GOT3 (cell line): ENCODE measurements at regions not wholly inside any gene's neighbourhood (a gene's known extent, or its start where the extent isn't known, plus 50 kb on each side); places are given as distances from the start of the nearest gene placed in this dataset.
"Not testable (repeated sequence)": the region's sequence is repeated elsewhere in the genome, so short reads cannot be mapped to it uniquely, and the experiment has no call there.

Experiments used
- DNase-seq: peaks from one replicate; lab custom pipeline; 2025; ENCODE audit warnings: mixed read lengths; lab: John Stamatoyannopoulos, UW

DNA sequence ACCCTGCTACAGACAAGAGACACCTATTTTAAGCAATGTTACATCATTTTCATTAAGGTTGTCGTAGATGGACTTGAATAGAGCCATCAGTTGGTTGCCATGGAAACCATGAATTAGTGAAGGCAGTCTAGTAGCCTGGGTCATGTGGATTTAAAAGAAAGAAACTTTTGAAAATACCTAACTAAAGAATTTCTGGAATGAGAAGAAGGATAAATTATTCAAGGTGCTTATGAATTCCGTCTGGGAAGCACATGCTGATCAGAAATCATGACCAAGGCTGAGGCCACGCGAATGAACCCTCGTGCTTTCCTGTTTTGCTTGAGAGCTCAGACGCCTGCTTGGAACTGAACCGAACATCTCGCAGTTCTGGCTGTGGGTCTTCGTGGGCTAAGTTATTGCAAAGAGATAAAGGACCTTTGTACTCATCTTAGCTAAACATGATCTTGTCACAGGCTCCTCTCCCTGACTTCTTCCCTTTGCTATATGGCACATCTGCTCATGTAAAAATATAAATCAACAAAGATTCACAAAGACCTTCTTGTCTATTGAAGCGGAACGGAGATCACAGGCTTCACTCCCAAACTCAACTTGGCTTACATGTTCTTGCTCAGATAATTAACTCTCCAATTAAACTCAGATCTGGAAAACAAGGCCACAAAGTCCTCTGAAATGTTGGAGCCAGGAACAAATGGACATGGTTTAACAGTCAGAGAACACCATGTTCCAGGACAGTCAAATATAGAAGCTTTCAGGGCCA, 140.2 kb downstream of the NUFIP1 start:
- DNase-seq, result no peak

DNA sequence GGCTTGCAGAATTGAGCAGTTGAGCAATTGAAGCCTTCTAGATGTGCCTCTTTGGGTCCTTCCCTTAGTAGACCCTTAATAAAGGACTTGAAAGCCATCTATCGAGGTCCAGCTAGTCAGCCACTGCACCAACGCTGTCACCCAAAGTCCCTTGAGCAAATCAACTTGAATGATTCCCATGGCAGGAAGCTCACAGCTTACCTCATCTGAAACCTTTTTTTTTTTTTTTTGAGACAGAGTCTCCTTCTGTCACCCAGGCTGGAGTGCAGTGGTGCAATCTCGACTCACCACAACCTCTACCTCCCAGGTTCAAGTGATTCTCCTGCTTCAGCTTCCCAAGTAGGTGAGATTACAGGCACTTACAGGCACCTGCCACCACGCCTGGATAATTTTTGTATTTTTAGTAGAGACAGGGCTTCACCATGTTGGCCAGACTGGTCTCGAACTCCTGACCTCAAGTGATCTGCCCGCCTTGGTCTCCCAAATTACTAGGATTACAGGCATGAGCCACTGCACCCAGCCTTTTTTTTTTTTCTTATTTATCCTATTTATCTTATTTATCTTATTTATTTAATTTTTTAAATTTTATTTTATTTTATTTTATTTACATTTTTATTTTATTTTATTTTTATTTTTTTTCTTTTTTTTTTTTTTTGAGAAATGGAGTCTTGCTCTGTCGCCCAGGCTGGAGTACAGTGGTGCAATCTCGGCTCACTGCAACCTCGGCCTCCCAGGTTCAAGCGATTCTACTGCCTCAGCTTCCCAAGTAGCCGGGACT, 143.8 kb downstream of the NUFIP1 start:
- DNase-seq, result not testable (repeated sequence)

DNA sequence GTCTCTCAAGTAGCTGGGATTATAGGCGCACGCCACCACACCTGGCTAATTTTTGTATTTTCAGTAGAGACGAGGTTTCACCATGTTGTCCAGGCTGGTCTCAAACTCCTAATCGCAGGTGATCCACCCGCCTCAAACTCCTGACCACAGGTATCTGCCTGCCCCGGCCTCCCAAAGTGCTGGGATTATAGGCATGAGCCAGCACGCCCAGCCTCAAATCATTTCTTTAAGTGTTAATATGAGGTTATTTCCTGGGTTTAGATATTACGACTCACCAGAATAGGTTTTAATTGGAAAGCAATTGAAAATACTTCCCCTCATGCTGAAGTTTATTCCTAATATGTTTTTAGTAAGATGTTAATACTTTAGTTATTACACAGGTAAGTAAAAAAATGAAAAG, 144.5 kb downstream of the NUFIP1 start:
- no peak for DNase-seq

DNA sequence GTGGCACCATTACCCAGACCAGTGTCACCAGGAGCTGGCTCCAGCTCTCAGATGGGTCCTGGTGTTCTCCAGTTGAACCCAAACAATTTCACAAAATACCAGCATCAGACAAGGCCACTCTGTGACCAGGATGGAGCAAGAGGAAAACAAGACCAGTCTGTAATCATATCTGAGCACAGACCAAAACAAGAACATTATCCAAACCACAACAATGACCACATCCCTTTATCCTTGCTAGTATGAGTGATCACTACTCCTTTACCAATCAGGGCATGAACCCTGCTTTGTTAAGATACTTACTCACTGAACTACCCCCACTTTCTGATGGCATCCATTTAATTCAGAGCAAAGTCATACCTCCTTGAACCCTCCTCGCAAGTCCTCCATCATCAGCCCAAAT, 145.9 kb downstream of the NUFIP1 start:
- no peak for DNase-seq

DNA sequence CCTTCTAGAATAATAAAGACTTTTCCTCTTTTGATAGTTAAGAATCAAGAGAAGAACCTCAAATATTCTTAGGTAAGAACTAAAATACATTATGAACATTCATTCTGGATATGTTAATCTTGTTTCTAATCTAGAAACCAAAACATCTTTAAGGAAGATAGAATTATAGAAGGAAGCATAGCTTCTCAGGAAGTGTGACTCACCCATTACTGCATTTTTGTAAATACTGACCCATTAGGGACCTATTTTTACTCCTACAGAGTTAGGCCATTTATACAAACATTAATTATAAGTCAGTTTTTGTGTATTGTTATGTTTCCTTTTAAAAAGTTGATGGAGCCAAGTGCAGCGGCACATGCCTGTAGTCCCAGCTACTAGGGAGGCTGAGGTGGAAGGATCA, 147.1 kb downstream of the NUFIP1 start:
- no peak for DNase-seq

DNA sequence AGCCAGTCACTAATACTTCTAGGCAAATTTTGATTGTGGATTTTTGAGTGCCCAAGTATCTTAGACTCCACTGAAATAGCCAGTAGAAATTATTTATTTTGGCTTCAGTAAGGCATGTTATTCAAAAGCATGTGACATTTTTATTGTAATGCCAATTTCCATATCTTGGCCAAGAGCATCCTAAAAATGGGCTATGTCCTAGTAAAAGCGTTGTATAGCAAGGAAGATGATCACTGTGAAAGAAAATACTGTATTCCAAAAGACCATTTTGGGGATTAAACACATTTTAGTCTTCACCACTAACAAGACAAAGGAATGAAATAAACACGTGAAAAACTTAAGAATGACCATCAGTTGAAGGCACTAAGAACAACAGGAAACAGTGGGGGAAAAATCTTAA, 149.1 kb downstream of the NUFIP1 start:
- DNase-seq, result no peak

DNA sequence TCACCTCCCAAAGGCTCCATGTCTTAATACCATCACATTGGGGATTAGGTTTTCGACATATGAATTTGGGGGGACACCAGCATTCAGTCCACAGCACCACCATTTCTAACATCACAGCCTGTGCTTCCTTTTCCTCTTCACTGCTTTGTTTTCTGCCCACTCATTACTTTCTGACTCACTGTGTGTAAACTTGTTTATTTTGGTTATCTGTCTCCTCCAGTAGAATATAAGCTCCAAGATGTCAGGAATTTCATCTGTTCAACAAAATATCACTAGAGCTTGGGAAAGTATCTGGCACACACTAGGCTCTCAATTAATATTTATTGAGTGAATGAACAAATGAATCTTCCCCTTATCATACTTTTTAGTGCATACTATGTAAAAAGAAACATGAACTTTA, 152.0 kb downstream of the NUFIP1 start:
- DNase-seq, result no peak

DNA sequence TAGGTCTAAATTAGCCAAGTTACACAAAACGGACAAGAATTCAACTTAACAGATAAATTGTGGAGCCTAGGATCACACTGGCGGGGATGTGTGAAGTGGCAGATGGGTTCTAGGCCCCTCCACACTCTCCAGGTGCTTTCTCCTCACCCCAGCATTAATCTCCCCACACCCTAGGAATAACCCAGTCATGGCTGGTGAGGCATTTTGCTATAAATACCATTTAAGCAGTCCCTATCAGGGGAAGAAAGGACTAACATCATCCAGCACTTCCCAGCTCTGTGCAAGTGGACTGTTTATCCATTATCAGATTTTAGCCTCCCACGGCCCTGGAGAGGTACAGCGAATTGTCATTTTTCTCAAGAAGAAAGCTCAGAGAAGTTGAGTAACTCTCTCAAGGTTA, 154.9 kb downstream of the NUFIP1 start:
- no peak for DNase-seq

DNA sequence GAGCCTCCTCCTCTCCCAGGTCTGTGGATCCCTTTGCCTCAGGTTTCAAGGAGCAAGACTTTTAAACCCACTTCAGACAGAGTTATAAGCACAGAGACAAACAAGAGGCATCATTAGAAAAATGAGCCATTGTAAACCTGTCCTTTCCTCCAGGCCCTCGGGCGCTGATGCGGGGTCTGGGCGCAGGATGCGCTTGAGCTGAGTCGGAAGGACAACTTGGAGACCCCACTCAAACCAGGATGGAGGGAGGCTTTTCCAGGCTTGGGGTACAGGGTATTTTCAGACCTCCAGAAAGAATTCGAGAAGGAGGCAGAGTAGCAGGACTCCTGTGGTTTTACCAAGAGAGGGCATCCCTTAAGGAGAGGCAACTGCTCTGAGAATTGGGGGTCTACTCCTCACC, 155.6 kb downstream of the NUFIP1 start:
- DNase-seq, result no peak

DNA sequence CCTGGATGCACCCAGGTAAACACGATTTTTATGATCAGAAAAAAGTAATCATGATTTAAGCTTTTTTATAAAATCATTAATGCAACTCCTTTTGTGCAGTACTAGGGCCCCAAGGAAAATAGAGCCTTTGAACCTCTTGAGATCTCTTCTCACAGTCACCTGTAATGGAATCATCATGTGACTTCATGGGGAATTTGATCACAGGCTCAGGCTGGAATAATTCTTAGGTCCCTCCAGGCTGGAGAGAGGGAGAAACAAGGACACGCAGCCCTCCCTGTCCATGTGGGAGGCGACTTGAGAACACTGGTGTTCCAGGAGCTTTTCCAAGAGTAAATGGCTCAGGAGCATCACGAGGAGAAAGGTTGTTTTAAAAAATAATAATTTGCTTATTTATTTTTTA, 156.1 kb downstream of the NUFIP1 start:
- no peak for DNase-seq

DNA sequence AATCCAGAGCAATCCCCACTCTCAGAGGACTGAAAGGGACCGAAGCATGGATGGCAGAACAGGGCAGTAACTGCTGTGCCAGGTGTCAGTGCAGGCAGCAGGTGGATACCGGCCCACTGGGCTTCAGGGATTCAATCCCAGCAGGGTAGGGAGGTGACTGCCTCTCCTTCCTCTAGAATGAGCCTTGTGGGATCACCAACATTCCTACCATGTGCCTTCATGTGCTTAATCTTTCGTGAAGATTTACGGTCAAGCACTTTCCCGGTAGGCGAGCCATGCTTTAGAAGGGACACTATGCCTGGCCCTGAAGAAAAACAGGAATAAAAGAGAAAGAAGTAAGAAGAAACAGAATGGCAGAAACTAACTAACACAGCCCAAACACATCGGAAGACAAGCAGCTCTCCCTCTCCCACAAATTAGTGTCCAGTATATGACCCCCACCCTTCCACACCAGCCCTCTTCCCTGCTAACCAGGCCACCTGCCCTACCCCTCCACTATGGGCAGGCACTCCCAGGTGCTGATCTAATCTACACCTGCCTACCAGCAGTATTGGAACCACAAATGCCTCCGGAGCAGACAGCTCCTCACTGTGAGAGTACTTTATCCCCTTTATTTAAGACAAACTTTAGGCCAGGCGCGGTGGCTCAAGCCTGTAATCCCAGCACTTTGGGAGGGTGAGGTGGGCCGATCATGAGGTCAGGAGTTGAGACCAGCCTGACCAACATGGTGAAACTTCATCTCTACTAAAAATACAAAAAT, 162.5 kb downstream of the NUFIP1 start:
- DNase-seq, result no peak

DNA sequence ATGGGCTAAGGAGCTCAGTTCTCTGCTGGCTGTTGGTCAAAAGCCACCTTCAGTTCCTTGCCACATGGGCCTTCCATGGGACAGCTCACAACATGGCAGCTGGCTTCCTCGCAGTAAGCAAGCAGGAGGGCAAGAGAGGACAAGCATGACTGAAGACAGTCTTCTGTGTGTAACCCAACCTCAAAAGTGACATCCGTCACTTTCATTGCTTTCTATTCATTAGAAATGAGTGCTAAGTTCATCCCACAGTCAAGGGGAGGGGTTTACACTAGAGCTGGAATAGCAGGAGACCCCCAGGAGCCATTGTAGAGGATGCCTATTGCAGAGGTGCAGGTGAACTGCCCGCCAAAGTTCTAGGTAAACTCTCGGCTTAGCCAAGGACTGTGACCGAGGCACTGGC, 163.3 kb downstream of the NUFIP1 start:
- DNase-seq, result no peak

DNA sequence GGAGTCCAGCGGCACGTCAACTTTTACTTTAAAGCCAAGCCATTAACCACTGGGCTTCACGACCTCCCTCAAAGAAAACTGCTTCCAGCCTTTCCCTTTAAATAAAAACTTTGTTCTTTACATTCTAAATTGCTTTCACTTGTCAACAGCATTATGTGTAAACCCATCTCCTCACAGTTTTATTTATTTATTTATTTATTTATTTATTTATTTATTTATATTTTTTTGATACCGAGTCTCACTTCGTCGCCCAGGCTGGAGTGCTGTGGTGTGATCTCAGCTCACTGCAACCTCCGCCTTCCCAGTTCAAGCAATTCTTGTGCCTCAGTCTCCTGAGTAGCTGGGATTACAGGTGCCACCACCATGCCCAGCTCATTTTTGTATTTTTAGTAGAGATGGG, 165.7 kb downstream of the NUFIP1 start:
- DNase-seq, result not testable (repeated sequence)

DNA sequence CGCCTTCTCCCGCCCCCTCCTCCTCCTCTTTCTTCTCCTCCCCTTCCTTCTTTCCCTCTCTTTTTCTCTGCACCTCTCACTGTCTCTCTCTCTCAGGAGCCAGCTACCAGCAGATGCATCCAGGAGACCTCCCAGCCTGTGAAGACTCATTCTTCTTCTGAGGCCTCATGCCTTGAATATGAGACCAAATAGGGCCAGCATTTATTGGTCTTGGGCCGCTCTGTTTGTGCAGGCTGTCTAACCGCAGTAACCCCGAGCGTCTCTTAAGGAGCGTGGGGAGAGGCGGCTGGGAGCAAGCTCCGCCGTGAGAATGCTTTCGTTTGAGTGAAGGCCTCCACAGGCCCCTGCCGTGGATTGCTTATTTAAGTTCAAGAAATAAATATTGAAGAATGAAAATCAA, 167.0 kb downstream of the NUFIP1 start:
- no peak for DNase-seq

DNA sequence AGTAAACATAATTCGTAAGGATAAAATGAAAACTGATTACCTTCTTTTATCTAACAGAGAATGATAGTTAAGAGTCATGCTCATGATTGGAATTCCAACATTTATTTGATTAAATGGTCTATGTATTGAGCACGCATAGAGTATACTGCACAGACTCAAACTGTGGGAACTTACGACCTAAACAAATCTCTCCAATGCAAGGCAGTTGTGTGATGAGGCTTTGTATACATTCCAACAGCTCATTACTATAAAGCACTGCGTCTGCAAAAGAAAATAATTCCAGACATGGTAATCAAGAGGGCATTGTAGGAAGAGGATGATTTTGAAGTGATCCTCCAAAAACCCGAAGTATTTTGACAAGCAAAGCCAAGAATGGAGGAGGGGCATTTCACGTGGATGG, 169.5 kb downstream of the NUFIP1 start:
- DNase-seq, result no peak

DNA sequence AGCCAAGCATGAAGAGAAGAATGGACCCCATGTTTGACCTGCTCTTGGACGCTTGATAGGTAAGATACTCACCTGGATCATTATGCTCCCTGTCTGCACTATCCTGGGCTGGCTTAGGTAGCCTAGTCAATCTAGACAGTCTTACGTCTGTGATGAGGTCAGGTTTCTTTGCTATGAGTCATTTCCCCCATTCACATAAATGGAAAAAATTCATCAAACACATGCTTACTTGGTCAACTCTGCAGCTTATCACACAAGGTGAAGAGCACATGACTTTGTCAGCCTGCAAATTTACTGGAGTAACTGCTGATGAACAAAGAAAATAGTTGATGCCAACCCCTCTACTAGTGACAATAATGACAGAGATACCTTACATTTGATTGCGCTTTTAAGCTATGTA, 170.0 kb downstream of the NUFIP1 start:
- no peak for DNase-seq

DNA sequence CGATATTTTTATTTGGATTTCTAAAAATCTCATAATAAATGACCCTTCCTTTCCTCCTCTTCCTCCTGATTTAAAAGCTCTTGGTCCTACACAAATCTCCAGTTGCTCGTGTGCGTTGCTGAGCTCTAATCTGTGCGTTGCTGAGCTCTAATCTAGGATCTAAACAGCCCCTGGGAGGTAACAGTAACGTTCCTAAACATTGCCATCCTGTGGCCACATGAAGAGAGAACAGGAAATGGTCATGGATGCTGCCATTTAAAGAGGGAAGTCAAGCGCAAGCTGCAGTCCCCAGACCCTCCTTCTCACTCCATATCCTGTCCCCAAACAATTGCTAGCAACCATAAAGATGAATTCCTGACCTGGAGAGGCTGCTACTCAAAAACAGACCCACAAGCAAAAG, 170.8 kb downstream of the NUFIP1 start:
- DNase-seq, result no peak

DNA sequence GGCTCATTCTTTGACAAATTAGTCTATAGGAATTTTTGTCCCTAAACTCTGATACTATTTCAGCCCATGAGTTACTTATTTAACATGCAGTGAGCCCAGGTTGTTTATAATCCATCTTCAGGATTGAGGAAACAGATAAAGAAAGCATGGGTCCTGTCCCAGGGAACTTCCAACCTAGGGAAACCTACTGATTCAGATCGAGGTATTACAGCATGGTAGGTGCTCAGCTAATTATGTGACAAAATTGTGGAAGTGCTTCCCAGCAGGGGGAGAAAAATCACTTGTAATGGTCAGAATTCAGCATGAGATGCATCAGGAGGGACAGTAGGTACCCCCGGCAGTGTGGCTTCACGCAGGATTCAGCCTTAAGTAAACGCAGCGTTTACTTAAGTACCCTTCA, 171.3 kb downstream of the NUFIP1 start:
- no peak for DNase-seq

DNA sequence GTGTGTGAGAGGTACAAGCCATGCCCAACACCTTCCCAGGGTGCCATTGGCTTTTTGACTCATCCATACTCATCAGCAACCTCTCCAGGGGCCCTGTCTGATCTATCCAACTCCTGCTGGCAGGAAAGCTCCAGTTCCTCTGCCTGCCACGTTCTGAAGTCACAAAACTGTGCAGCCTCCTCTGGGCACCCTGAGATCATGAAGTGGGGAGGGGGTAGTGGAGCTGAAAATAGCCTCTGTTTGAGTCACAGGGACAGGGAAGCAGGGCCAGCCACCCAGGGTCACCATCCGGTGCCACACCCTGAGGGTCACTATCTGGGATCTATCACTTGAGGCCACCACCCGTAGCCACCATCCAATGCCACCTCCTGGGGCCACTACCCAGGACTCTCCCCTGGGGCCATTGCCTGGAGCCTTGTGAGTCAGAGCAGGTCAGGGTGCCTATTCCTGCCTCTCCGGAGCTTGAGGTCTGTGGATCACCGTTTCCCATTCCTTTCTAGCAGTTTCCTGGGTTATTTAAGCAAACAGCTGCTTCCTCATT, 172.1 kb downstream of the NUFIP1 start:
- no peak for DNase-seq

DNA sequence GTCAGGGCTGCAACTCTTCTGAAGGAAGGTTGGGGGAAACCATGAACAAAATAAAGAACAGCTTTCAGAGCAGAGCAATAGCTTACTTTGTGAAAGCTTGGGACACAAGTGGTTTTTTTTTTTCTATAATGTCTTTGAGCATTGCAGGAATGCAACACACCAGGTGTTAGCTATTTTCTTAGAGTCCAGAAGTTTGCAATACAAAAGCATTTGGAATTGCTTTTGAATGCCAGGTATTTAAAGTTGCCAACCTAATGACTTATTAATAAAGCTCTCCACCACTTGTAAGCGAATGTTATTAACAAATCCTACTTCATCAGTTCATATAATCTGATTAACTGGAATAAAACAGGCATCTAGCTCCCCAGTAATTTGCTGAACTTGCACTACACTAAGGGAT, 172.6 kb downstream of the NUFIP1 start:
- no peak for DNase-seq

DNA sequence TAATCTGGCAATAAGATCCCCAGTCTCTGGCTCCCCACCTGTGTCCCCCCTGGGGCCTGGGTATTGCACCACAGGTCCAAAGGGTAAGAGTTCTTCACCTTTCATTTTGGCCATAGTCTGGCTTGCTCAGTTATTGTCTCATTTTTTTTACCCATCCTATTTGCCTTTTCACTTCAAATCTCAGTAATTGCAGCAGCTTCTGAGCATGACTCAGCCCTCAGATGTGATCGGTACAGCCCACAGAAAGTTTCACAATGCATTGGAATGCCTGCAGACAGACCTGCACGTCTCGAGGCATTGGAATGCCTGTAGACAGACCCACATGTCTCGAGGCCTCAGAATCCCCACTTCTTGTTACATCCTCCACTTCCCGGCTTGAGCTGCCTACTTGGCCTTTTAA, 173.6 kb downstream of the NUFIP1 start:
- DNase-seq, result no peak

DNA sequence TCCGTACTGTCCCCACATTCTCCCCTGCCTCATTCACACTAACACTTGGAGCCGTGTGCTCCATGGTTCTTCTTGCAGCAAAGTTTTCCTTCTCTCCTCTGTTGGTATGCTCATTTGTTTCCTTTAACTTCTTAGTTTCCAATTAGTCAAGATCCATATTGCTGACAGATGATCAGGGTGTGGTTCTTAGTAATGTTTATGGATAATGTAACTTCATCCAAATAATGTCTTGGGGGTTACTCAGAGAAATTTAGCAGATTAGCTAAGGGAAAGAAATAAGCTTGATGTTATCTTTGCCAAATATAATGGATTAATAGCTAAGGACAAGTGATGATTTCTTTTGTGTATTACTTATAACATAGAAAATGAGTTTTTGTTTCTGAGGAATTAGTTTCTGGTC, 174.4 kb downstream of the NUFIP1 start:
- no peak for DNase-seq

DNA sequence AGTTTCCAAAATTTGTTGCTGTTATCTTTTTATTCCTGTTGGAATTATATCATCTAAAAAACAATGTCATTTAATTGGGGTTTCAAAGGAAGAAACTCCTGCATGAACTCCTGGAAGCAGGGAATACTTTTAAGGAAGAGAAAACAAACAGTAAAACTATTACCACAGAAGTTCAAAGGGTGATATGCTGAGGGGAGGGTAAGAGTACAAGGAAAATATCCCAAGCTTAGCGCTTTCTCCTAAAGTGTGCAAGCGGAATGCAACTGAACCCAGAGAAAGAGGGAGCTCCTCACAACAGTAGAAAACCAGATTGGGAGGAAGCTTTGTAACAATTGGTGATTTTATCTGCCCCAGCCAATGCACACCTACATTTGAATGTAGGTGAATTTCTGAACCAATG, 175.1 kb downstream of the NUFIP1 start:
- DNase-seq, result no peak
